ENCODE measurements at regions not wholly inside any gene's neighbourhood (a gene's known extent, or its start where the extent isn't known, plus 50 kb on each side); places are given as distances from the start of the nearest gene placed in this dataset.

- Histone ChIP-seq H3K4me3 (ENCODE audit: low read depth in 2 of 2, low read length in 2 of 2) (no peak overlapping the region), H3K4me1 (ENCODE audit: control insufficient read depth, insufficient read depth, low read length) (no peaks in the 10 kb centered on the region), H3K36me3 (ENCODE audit: control insufficient read depth, insufficient read depth, low read length) (no peaks in the 10 kb centered on the region; the same call in 1 of the 2 replicates), H3K27me3 (ENCODE audit: control insufficient read depth, insufficient read depth, low read length) (no peaks in the 10 kb centered on the region), H3K9me3 (ENCODE audit: control insufficient read depth, insufficient read depth, low read depth, low read length) (no peaks in the 10 kb centered on the region), H3K27ac (ENCODE audit: low read length) (no peak overlapping the region)
- no TSS peak for BruUV-seq (replicated peaks)
- CTCF ChIA-PET, result no interaction called here
- no peak for ATAC-seq
- POLR2A ChIA-PET, result no interaction called here
- no peak for DNase-seq (ENCODE audit: low read depth, low spot score)
- intact Hi-C loops (cut with micrococcal nuclease; ENCODE audit: unreplicated experiment) (no loop called here), in situ Hi-C loops (cut with HindIII; ENCODE audit: low pct_unique_long_range_greater_than_20kb, low sequenced_read_pairs) (no loop called here)
- no peak for TF ChIP-seq TCF7L2 (IDR thresholded peaks at IDR 0.05; ENCODE audit: low read depth, low read length)
Observed at GRCh38 chr2:142236181-142236580, 105.4 kb upstream of the LRP1B start.

DNA sequence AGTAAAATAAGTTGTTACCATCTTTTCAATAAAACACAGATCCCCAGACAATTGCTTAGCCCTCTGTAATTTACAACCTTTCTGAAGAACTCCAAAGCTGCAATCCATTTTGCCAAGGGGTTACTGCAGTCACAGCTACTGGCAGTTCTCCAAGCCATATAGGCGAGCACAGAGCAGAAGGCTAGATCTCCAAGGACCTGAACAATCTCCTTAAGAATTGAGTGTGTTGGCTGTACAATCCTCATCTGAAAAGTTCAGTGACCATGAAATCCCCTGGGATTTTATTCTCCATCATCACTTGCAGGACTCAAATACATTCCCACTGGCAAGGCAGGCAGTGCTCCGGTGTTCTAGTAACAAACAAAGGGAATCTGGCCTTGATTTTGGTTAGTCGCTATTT is 103.9 kb upstream of the LRP1B start:
- CTCF ChIA-PET, result no interaction called here
- ATAC-seq (no peak), DNase-seq (ENCODE audit: low read depth, low spot score) (no peak)
- H3K36me3 ChIP-seq (ENCODE audit: control insufficient read depth, insufficient read depth, low read length), result no peaks in the 10 kb centered on the region; the same call in 1 of the 2 replicates
- in situ Hi-C loops (cut with HindIII; ENCODE audit: low pct_unique_long_range_greater_than_20kb, low sequenced_read_pairs) (no loop called here), intact Hi-C loops (cut with micrococcal nuclease; ENCODE audit: unreplicated experiment) (no loop called here)
- POLR2A ChIA-PET, result no interaction called here
- no peaks in the 10 kb centered on the region for H3K4me1 ChIP-seq (ENCODE audit: control insufficient read depth, insufficient read depth, low read length)
- H3K4me3 ChIP-seq (ENCODE audit: low read depth in 2 of 2, low read length in 2 of 2), result no peak overlapping the region
- no peaks in the 10 kb centered on the region for H3K27me3 ChIP-seq (ENCODE audit: control insufficient read depth, insufficient read depth, low read length)
- no TSS peak for BruUV-seq (replicated peaks)
- no peak overlapping the region for H3K27ac ChIP-seq (ENCODE audit: low read length)
- H3K9me3 ChIP-seq (ENCODE audit: control insufficient read depth, insufficient read depth, low read depth, low read length), result no peaks in the 10 kb centered on the region
- TF ChIP-seq, protein P1, sequence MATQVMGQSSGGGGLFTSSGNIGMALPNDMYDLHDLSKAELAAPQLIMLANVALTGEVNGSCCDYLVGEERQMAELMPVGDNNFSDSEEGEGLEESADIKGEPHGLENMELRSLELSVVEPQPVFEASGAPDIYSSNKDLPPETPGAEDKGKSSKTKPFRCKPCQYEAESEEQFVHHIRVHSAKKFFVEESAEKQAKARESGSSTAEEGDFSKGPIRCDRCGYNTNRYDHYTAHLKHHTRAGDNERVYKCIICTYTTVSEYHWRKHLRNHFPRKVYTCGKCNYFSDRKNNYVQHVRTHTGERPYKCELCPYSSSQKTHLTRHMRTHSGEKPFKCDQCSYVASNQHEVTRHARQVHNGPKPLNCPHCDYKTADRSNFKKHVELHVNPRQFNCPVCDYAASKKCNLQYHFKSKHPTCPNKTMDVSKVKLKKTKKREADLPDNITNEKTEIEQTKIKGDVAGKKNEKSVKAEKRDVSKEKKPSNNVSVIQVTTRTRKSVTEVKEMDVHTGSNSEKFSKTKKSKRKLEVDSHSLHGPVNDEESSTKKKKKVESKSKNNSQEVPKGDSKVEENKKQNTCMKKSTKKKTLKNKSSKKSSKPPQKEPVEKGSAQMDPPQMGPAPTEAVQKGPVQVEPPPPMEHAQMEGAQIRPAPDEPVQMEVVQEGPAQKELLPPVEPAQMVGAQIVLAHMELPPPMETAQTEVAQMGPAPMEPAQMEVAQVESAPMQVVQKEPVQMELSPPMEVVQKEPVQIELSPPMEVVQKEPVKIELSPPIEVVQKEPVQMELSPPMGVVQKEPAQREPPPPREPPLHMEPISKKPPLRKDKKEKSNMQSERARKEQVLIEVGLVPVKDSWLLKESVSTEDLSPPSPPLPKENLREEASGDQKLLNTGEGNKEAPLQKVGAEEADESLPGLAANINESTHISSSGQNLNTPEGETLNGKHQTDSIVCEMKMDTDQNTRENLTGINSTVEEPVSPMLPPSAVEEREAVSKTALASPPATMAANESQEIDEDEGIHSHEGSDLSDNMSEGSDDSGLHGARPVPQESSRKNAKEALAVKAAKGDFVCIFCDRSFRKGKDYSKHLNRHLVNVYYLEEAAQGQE (IDR thresholded peaks at IDR 0.05; ENCODE audit: insufficient read depth in 1 of 2, low read depth in 2 of 2, low read length in 1 of 2), result no peak
- TF ChIP-seq SIN3A (IDR thresholded peaks at IDR 0.05; ENCODE audit: borderline replicate concordance, insufficient read depth, low read depth, low read length) (no peak), TCF7L2 (IDR thresholded peaks at IDR 0.05; ENCODE audit: low read depth, low read length) (no peak), POLR2AphosphoS5 (IDR thresholded peaks at IDR 0.05; ENCODE audit: low read depth, low read length) (no peak)
- TF ChIP-seq, protein P2, sequence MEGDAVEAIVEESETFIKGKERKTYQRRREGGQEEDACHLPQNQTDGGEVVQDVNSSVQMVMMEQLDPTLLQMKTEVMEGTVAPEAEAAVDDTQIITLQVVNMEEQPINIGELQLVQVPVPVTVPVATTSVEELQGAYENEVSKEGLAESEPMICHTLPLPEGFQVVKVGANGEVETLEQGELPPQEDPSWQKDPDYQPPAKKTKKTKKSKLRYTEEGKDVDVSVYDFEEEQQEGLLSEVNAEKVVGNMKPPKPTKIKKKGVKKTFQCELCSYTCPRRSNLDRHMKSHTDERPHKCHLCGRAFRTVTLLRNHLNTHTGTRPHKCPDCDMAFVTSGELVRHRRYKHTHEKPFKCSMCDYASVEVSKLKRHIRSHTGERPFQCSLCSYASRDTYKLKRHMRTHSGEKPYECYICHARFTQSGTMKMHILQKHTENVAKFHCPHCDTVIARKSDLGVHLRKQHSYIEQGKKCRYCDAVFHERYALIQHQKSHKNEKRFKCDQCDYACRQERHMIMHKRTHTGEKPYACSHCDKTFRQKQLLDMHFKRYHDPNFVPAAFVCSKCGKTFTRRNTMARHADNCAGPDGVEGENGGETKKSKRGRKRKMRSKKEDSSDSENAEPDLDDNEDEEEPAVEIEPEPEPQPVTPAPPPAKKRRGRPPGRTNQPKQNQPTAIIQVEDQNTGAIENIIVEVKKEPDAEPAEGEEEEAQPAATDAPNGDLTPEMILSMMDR (IDR thresholded peaks at IDR 0.05), result no peak

- ChIA-PET POLR2A (no interaction called here), CTCF (no interaction called here)
- H3K4me1 ChIP-seq (ENCODE audit: control insufficient read depth, insufficient read depth, low read length), result no peaks in the 10 kb centered on the region
- no peaks in the 10 kb centered on the region for H3K36me3 ChIP-seq (ENCODE audit: control insufficient read depth, insufficient read depth, low read length)
- no peak for DNase-seq (ENCODE audit: low read depth, low spot score)
- H3K4me3 ChIP-seq (ENCODE audit: low read depth in 2 of 2, low read length in 2 of 2), result no peak overlapping the region
- BruUV-seq (replicated peaks), result no TSS peak
- in situ Hi-C loops (cut with HindIII; ENCODE audit: low pct_unique_long_range_greater_than_20kb, low sequenced_read_pairs), result no loop called here
- intact Hi-C loops (cut with micrococcal nuclease; ENCODE audit: unreplicated experiment), result no loop called here
- ATAC-seq, result no peak
- H3K27me3 ChIP-seq (ENCODE audit: control insufficient read depth, insufficient read depth, low read length), result no peaks in the 10 kb centered on the region
- H3K9me3 ChIP-seq (ENCODE audit: control insufficient read depth, insufficient read depth, low read depth, low read length), result no peaks in the 10 kb centered on the region
- no peak overlapping the region for H3K27ac ChIP-seq (ENCODE audit: low read length)
- TF ChIP-seq SIN3A (IDR thresholded peaks at IDR 0.05; ENCODE audit: borderline replicate concordance, insufficient read depth, low read depth, low read length), result no peak
- TF ChIP-seq, protein P2 (IDR thresholded peaks at IDR 0.05), result no peak
- no peak for TF ChIP-seq TCF7L2 (IDR thresholded peaks at IDR 0.05; ENCODE audit: low read depth, low read length)
- TF ChIP-seq, protein P1 (IDR thresholded peaks at IDR 0.05; ENCODE audit: insufficient read depth in 1 of 2, low read depth in 2 of 2, low read length in 1 of 2), result no peak
- no peak for TF ChIP-seq POLR2AphosphoS5 (IDR thresholded peaks at IDR 0.05; ENCODE audit: low read depth, low read length)
Observed at GRCh38 chr2:142223309-142223708, 92.5 kb upstream of the LRP1B start.
